ENCODE measurements at regions not wholly inside any gene's neighbourhood (a gene's known extent, or its start where the extent isn't known, plus 50 kb on each side); places are given as distances from the start of the nearest gene placed in this dataset.

- TF ChIP-seq, protein P1, sequence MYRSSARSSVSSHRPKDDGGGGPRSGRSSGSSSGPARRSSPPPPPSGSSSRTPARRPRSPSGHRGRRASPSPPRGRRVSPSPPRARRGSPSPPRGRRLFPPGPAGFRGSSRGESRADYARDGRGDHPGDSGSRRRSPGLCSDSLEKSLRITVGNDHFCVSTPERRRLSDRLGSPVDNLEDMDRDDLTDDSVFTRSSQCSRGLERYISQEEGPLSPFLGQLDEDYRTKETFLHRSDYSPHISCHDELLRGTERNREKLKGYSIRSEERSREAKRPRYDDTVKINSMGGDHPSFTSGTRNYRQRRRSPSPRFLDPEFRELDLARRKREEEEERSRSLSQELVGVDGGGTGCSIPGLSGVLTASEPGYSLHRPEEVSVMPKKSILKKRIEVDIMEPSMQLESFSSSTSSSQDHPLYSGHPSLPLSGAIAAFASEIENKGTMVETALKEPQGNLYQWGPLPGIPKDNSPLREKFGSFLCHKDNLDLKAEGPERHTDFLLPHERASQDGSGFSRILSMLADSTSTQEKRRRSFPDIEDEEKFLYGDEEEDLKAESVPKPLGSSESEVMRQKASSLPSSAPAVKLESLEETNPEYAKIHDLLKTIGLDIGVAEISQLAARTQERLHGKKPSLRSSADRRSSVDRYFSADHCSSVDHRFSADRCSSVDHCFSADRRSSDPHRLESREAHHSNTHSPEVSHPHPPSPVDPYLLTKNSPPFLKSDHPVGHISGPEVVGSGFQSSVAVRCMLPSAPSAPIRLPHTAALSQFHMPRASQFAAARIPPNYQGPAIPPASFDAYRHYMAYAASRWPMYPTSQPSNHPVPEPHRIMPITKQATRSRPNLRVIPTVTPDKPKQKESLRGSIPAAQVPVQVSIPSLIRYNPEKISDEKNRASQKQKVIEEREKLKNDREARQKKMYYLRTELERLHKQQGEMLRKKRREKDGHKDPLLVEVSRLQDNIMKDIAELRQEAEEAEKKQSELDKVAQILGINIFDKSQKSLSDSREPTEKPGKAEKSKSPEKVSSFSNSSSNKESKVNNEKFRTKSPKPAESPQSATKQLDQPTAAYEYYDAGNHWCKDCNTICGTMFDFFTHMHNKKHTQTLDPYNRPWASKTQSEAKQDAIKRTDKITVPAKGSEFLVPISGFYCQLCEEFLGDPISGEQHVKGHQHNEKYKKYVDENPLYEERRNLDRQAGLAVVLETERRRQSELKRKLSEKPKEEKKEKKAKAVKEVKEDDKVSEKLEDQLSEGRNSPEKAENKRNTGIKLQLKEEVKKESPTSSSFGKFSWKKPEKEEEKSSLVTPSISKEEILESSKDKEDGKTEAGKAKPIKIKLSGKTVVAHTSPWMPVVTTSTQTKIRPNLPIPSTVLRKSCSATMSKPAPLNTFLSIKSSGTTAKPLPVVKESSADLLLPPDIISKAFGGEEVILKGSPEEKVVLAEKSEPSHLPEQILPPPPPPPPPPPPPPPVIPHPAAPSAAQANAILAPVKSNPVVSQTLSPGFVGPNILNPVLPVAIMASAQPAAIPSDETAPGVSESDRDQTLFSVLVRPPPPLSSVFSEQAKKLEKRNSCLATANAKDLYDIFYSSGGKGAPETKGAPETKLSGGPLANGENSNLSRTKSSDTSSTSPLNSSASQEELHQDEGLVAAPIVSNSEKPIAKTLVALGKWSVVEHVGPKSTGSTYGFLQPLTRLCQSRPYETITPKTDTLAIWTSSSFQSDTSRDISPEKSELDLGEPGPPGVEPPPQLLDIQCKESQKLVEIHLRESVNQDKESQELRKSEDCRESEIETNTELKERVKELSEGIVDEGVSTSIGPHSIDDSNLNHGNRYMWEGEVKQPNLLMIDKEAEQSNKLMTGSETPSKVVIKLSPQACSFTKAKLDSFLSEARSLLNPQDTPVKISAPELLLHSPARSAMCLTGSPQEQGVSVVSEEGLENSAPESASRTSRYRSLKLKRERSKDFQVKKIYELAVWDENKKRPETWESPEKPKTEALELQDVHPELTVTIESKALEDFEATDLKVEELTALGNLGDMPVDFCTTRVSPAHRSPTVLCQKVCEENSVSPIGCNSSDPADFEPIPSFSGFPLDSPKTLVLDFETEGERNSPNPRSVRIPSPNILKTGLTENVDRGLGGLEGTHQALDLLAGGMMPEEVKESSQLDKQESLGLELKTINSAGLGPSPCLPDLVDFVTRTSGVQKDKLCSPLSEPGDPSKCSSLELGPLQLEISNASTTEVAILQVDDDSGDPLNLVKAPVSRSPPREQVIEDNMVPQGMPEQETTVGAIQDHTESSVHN (CRISPR knock-in tag; IDR thresholded peaks at IDR 0.05), result no peak
- TF ChIP-seq MTF2 (CRISPR knock-in tag; IDR thresholded peaks at IDR 0.05; ENCODE audit: borderline replicate concordance) (no peak), POLR2AphosphoS5 (IDR thresholded peaks at IDR 0.05; ENCODE audit: low read depth, low read length) (no peak)
Measured at GRCh38 chr4:3655485-3655884, 110.7 kb upstream of the ADRA2C start (continued).

GRCh38 chr4:3654036-3654807 is 112.0 kb upstream of the ADRA2C start:
- no peak for FAIRE-seq
- no peak overlapping the region for H3K9ac ChIP-seq (ENCODE audit: insufficient read depth, low read depth, low read length)
- H3K27me3 ChIP-seq (ENCODE audit: control insufficient read depth in 1 of 2, insufficient read depth in 2 of 2, low read length in 2 of 2), result peaks cover 3 to 80% of the 10 kb centered on the region in 2 experiments
- H3K4me1 ChIP-seq (ENCODE audit: insufficient read depth, low read length), result peaks cover 15% of the 10 kb centered on the region
- no peak overlapping the region for H3K27ac ChIP-seq (ENCODE audit: extremely low read length, insufficient read depth, low read length)
- H3K36me3 ChIP-seq (replicated peaks in 1 of 2; ENCODE audit: control insufficient read depth in 1 of 2, insufficient read depth in 2 of 2, low read length in 2 of 2), result no peaks in the 10 kb centered on the region
- no peak overlapping the region for H3K4me3 ChIP-seq (replicated peaks in 1 of 3; ENCODE audit: insufficient read depth in 1 of 3, low read depth in 2 of 3, low read length in 3 of 3)
- no peak for DNase-seq (ENCODE audit: low spot score)
- no peaks in the 10 kb centered on the region for H3K9me3 ChIP-seq (ENCODE audit: low read length)
- CTCF ChIA-PET (ENCODE audit: low intra/inter-chr PET ratio, low total read pairs), result no interaction called here
- no peaks in the 10 kb centered on the region for H3K79me2 ChIP-seq (ENCODE audit: insufficient read depth, low read length)
- no peak overlapping the region for H3K4me2 ChIP-seq (ENCODE audit: low read depth, low read length)
- ATAC-seq, result no peak
- no TSS peak for BruUV-seq (replicated peaks)
- intact Hi-C loops (cut with micrococcal nuclease; ENCODE audit: unreplicated experiment), result no loop called here
- H2AFZ ChIP-seq (ENCODE audit: low read length), result no peak overlapping the region
- POLR2A ChIA-PET, result no interaction called here
- in situ Hi-C loops (cut with HindIII; ENCODE audit: extremely low pct_ligation_motif_present, low pct_unique_long_range_greater_than_20kb), result no loop called here
- H4K20me1 ChIP-seq (ENCODE audit: insufficient read depth, low read length), result 0 out of 2 replicates have a peak, but pooled peaks cover 2% of the 10 kb centered on the region
- 61% methylated on average over 15 of the region's 30 CpGs for WGBS (ENCODE audit: low lambda C conversion rate)
- TF ChIP-seq ZNF615 (CRISPR knock-in tag; IDR thresholded peaks at IDR 0.05; ENCODE audit: borderline replicate concordance) (no peak), NCOA5 (CRISPR knock-in tag; IDR thresholded peaks at IDR 0.05) (no peak), CEBPG (CRISPR knock-in tag; IDR thresholded peaks at IDR 0.05) (no peak), IKZF1 (IDR thresholded peaks at IDR 0.05) (no peak), FOXC1 (CRISPR knock-in tag; IDR thresholded peaks at IDR 0.05; ENCODE audit: borderline replicate concordance) (no peak)
- TF ChIP-seq, protein P2, sequence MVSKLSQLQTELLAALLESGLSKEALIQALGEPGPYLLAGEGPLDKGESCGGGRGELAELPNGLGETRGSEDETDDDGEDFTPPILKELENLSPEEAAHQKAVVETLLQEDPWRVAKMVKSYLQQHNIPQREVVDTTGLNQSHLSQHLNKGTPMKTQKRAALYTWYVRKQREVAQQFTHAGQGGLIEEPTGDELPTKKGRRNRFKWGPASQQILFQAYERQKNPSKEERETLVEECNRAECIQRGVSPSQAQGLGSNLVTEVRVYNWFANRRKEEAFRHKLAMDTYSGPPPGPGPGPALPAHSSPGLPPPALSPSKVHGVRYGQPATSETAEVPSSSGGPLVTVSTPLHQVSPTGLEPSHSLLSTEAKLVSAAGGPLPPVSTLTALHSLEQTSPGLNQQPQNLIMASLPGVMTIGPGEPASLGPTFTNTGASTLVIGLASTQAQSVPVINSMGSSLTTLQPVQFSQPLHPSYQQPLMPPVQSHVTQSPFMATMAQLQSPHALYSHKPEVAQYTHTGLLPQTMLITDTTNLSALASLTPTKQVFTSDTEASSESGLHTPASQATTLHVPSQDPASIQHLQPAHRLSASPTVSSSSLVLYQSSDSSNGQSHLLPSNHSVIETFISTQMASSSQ (IDR thresholded peaks at IDR 0.05; ENCODE audit: low read depth), result no peak
- TF ChIP-seq, protein P2 (CRISPR knock-in tag; IDR thresholded peaks at IDR 0.05; ENCODE audit: borderline replicate concordance), result no peak
